Stimulated activated CD8-positive, alpha-beta memory T cell treated with anti-CD3 and anti-CD28 coated beads, Interleukin-4, amount 100 ng/mL, for 48 hours (primary cell): ENCODE measurements at regions not wholly inside any gene's neighbourhood (a gene's known extent, or its start where the extent isn't known, plus 50 kb on each side); places are given as distances from the start of the nearest gene placed in this dataset.
"Not testable (repeated sequence)": the region's sequence is repeated elsewhere in the genome, so short reads cannot be mapped to it uniquely, and the experiment has no call there.

Experiments used
- DNase-seq: peaks from one replicate; pipeline ENCODE4 v3.0.0-alpha.2; 2020

DNA sequence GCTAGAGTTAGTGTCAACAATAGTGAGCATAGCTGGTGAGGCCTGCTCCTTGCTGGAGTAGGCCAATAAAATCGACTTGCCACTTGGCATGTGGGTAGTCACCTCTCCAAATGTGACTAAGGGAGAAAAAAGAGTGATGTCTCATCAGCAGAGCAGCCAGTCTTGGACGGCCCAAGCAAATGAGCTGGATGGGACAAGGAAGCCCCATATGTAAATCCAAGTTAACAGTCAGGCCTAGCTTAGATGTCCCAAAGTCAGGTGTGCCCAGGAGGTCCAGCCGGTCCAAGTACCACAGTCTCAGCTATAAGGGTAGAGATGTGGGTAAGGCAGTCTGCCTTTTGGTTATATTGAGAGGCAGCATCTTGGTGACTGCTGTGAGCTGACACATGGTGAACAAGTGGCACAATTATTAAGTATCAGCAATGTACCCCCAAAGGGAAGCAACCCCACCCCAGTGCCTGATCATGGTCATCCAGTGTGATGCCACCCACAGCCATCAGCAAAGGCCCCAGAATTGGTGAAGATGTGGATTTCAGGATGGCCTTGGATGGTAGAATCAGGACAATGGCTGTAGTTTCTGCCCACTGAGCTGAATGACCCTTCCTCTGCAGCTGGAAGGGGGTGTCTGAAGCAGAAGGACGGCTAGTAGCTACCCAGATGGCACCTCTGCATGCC, 83.4 kb downstream of the TNFRSF13B start:
- no peak for DNase-seq

DNA sequence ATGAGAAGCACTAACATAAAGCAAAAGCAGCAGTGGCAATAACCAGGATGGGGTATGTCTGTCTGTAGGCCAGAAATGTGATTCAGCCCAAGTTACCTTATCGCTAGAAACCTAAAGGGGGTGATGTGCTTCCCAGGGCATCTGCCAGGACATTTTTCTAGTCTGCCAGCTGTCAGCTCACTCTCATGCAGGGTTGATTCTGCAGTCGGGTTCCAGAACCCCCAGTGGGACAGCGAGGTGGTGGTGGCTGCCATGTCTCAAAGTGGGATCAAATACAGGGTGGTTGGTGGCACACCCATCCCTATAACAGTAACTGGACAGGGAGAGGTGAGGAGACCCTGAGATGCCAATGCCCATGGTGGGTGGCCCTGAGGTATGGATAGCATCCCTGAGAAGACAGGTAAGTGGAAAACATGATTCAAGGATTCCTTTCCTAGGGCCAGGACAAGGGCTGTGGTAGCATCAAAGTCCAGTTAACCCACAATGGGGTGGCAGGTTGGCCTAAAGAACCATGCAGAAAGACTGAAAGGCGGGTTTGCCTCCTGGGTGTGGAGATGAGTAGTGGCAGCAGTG, 84.3 kb downstream of the TNFRSF13B start:
- DNase-seq = no peak

DNA sequence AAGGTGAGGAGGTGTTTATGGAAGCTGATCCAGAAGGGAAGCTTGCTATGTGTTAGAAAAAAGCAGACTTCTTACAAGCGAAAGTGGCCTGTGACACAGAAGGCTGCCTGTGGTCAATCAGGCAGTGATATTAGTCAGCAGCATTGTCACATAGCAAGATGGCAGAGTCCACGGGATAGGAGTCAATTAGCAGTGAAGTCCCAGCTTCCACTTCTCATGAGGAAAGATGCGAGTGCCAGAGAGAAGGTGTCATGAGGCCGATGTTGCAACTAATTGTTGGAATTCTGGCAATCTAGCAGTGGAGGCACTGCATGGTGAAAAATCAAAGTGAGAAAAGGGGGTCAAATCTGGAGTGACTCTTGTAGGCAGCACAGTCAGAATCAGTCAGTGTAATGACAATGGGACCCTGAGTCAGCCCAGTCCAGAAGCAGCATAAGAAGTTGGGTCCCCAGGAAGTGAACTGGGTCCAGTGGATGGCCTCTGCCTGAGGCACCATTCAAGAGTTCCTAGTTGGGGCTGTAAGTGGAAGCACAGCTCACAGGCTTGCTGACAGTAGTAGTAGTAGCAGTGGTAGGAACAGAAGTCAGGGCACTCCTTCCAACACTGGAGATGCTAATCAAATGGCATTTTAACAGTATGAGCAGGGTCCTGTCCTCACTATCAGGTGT, 85.1 kb downstream of the TNFRSF13B start:
- no peak for DNase-seq

DNA sequence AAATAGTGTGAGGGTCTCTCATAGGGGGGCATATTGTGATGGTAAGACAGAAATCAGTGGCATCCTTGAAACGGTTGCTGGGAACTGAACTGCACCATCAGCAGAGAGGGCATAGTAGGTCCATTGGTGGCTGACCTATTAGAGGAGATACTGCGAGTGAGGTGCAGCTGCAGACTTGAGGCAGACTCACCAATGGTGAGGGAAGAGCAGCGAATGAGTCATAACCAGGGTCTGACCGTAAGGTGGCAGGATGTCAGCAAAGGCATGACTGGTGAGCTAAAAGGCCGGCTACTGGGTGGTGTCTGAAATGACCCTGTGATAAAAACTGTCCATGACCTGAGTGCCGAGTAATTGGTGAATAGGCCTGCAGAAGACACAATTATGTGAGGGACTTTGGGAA, 86.7 kb downstream of the TNFRSF13B start:
- not testable (repeated sequence) for DNase-seq

DNA sequence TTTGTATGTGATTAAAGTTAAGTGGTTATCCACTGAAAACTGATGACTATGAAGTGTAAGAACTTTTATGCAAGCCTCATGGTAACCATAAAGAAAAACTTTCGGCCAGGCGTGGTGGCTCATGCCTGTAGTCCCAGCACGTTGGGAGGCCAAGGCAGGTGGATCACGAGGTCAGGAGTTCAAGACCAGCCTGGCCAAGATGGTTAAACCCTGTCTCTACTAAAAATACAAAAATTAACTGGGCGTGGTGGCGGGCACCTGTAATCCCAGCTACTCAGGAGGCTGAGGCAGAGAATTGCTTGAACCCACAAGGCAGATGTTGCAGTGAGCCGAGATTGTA, 89.0 kb downstream of the TNFRSF13B start:
- not testable (repeated sequence) for DNase-seq

DNA sequence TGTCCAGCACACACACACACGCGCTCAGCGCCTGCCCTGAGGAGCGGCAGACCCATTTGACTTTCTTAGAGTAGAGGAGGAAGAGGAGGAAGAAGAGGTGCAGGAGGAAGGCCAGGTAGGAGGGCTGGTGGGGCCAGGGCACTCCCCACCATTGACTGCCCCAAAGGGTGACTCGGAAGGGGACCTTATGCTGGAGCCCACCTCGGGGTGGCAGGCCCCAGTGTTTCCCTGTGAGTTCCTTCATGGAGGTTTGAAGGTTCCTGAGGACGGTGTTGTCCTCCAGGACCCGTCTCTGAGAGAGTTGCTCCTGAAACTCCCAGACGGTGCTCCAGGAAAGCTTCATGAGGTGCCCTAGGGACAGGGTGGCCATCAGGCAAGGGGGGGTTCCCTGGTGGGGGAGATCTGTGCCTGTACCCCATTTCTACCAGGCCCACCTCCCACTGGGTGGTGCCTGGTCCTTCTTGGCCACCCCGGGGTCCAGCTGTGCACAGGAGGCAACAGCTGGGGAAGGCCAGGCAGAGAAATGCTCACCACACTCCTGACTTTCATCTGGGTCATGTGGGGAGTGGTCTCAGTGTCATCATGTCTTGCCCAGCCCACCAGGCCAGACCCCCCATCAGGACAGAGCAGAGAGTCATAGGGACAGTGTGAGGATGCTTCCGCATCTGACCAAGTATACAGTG, 89.5 kb downstream of the TNFRSF13B start:
- no peak for DNase-seq

DNA sequence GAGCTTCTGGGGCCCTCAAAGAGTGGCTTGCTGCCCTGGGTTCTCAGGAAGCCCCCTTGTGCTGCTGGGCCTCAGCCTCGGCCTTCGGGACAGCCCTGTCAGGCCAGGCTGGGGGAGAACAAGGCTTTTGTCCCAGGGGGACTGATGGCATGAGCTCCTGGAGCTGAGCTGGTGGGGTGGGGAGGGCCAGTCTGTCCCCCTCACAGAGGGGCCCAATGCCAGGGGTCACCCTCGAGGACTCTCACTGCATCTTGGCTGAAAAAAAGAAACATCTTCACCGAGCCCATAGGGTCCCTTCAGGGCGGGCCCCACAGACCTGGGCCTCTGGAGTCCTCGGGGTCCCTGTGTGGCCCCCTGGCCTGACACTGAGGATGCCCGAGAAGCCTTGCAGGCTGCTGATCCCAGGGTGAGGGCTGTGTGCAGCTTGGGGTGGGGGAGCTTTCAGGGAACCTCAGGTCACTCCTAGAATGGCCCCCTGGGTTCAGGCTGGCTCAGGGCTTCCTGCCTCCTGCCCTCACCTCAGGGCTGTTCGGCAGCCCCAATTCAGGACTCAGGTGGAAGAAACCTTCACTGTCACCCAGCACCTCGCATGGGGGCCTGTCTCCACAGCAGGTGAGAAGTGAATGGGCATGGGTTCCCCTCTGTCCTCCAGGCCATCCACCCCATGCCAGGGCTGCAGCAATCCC, 90.5 kb downstream of the TNFRSF13B start:
- DNase-seq = no peak

DNA sequence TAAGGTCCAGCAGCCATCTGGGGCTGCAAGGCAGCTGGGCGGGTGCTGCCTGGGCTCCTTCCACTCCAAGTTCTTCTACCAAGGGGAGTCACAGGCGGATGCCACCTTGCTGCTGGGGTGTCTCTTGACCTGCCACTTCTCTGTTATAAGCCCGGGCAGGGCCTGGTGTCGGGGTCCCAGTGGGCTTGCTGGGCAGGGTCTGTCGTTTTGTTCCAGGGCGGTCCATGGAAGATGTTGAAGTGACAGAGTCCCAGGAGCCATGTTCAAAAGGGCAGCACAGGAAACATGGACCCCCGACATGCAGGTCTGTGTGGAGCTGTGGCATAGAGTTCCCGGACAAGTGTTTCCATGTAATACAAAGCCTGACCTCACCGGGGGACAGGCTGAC, 91.1 kb downstream of the TNFRSF13B start:
- DNase-seq = no peak

DNA sequence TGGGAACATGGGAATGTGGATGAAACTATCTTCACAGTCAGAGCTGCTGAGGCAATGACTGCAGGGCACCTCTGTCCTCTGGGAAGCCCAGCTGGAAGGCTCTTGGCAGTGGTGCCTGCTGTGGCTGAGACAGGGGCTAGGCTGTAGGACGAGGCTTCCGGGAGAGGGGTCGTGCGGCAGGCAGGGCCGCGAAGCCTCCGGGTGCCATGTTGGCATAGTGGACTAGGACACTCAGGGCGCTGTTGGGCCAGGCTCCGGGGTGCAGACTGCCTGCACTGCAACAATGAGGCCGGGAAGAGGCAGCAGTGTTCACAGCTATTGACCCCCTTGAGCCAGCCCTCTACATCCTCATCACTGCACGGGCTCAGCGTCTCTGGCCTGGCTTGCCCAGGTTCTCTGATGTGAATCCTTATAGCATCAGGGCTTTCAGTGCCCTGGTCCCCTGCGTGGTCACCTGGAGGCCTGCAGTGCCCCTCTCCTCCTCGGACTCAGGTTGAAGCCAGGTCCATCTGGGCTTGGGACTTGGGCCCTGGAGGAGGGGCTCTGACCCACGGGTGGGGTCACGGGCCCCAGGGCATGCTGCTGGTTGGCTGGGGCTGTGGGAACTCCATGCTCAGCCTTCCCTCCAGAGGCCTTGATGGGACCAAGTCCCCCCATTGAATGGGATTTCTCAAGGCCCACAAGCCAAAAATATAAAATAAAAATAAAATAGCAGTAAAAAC, 91.6 kb downstream of the TNFRSF13B start:
- no peak for DNase-seq

DNA sequence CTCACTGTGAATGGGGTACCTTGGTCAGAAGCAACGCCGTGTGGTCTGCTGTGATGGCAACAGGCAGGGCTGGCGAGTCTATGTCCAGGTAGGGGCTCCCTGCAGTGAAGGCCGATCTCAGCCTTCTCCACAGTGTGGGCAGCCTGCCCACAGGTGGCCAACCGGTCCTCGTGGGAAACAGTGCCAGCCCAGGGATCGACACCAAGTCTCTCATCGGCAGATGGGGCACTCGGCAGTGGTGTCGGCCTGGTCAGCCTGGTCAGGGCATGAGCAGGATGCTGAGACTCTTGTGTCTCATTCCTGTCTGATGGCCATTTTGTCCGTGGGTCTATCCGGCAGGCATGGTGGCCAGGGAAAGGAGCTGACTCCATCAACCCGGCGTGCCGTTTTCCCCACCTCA, 92.2 kb downstream of the TNFRSF13B start:
- no peak for DNase-seq

DNA sequence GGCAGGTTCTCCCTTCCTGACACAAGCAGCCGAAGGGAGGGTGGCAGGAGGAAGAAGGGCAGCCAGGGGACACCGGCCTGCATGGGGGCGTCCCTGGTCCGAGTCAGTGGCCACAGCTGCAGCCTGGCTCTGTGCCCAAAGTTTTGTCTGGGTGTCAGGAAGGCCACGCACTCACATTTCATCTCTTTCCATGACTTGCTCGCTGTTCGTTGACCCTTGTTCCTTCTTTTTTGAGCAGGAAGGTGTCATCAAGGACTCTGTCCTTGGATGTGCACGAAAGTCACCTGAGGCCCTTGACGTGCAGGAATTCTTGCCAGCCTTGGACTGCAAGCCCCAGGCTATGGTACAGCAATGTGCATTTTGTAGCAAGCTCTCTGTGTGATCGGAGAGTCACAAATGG, 93.3 kb downstream of the TNFRSF13B start:
- DNase-seq = no peak

DNA sequence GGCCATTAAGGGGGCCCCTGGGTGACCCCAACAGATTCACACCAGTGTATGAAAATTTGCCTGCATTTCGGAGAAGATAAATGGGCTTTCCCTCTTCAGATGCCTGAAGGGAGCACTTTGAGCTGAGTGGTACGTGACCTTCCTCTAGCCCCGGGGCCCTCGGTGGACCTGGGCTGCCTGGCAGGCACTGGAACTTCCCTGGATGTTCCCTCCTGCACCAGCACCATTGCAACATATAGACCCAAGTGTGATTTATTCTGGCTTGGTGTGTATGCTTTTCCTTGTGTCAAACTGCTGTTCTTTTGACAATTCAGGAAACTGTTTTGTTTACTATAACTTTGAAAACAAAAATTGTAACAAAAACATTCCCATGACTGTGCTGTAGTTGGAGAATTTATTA, 93.8 kb downstream of the TNFRSF13B start:
- DNase-seq = no peak

DNA sequence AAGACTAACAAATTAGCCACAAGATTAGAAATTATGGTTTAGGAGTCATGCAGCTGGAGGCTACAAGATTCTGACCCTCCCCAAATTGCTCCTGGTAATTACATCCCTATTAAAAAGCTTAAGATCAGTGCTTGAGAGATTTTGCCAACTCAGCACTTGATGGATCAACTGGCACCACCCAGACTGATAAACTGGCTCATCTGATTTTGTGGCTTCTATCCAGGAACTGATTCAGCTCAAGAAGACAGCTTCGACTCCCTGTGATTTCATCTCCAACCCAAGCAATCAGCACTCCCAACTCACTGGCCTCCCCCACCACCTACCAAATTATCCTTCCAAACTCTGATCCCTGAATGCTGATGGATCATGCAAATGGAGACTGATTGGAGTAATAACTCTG, 94.8 kb downstream of the TNFRSF13B start:
- no peak for DNase-seq

DNA sequence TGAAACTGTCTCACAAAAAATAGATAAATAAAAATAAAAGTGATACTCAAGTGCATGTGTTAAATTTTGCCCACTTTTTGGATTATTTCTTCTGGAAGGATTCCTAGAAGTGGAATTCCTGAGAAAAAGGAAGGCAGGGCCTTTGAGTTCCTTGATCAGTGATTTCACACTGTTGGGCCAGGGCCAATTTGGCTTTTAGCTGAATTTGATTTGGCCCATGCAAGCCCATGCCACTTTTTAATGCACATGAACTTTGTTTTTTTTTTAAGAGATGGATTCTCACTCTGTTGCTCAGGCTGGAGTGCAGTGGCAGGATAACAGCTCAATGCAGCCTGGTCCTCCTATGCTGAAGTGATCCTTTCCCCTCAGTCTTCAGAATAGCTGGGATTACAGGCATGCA, 96.3 kb downstream of the TNFRSF13B start:
- DNase-seq = no peak

DNA sequence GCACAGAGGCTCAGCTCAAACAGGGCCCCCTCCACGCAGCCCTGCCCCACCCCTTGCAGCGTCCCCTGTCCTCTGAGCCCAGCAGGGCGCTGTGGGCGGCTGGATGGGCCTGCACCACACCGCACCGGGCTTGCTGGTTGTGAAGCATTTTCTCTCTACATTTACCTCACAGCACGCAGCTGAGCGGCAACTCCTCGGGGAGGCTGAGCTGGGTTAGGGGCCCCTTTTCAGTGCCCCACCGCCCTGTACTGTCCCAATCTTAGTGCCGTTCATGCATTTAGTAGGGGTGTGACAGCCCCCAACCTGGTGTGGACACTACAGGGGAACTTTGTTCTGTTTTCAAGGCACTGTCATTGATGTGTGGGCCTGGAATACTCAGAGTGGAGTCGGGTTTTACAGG, 97.7 kb downstream of the TNFRSF13B start:
- not testable (repeated sequence) for DNase-seq

DNA sequence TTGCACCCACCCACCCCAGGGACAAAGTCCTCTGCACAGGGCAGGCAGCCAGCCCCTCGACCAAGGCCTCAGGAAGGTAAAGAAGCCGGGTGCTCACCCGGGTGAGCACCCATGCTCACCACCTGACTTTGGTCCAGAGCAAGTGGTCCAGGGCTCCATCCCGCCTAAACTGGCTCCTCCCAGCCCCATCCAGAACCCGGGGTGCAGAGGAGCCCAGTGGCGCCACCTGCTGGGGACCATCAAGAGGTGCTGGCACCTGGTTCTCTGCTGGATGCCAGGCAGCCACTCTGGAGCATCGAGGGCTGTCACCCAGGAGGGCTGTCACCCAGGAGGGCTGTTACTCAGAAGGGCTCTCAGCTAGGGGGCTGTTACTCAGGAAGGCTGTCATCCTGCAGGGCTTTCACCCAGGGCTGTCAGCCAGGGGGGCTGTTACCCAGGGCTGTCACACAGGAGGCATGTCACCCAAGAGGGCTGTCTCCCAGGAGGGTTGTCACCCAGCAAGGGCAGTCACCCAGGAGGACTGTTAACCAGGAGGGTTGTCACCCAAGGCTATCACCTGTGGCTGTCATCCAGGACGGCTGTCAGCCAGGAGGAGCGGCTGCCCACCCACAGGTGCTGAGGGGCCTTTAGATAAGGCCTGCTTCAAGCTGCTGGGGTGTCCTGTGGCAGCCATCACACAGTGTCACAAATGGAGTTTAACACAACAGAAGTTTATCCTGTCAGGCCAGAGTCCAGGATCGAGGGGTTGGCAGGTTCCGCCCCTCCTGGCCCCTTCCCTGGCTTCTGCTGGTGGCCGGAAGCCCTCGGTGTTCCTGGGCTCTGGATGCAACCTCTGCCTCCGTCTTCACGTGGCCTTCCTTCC, 98.5 kb downstream of the TNFRSF13B start:
- DNase-seq = peak; percentile 77

DNA sequence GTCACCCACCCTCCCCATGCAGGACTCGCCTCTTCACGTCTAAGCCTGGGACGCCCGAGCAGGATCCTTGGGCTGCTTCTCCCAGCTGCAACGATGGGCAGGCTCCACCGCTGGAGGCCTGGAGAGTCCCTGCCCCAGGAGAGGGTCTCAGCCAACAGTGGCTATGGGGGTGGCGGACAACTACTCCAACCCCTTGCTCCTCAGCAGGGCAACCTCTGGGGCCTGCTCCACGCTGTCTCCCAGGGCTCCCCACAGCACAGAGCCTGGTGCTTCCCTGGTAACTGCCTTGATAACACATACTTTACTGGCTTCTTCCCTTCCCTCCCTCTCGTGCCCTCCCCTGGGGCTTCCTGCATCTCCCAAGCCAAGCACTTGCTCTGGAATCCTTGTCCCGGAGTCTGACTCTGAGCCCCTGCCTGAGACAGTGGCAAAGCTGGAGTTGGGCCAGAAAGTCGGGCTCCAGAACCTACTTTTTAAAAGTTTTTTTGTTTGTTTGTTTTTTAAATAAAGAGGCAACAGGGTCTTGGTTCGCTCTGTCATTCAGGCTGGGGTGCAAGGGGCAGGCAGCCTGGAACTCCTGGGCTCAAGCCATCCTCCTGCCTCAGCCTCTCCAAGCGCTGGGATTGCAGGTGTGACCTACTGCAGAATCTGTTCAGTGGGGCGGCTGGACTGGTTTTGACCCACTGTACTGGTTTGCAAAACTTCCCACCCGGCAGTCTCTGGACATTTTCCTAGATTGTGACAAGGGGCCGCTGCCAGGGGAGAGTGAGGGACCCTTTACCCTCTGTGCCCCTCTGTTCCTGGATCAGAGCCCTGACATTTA, 99.4 kb downstream of the TNFRSF13B start:
- no peak for DNase-seq

DNA sequence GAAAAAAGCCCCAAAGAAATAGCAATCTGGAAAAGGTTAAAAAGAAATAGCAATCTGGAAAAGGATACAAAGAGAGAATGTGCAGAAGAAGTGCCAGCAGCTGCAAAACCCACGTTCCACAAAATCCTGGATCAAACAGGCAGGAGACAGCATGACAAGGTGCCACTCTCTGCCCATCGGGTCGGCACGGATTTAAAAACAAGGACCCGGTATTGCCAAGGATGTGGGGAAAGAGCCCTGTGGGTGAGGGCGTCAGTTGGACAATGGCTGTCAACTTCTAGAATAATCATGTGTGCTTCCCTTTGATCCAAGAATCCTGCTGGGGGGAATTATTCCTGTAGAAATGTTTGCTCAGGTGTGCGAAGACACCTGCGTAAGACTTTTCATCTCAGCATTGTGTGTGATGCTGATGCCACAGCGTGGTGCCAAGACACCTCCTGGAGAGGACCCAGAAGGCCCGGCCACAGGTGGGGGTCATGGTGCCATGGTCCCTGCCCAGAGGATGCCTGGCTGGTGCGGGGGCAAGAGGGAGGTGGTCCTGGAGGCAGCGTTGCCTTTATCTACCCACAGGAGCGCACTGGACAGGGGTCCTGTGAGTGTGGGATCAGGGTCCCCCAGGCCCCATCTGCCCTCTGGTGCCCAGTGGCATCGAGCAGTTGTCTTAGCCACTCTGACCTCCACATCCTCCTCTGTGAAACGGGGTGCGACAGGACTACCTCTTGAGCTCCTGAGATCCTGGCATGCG, 100.3 kb downstream of the TNFRSF13B start:
- DNase-seq = not testable (repeated sequence)

DNA sequence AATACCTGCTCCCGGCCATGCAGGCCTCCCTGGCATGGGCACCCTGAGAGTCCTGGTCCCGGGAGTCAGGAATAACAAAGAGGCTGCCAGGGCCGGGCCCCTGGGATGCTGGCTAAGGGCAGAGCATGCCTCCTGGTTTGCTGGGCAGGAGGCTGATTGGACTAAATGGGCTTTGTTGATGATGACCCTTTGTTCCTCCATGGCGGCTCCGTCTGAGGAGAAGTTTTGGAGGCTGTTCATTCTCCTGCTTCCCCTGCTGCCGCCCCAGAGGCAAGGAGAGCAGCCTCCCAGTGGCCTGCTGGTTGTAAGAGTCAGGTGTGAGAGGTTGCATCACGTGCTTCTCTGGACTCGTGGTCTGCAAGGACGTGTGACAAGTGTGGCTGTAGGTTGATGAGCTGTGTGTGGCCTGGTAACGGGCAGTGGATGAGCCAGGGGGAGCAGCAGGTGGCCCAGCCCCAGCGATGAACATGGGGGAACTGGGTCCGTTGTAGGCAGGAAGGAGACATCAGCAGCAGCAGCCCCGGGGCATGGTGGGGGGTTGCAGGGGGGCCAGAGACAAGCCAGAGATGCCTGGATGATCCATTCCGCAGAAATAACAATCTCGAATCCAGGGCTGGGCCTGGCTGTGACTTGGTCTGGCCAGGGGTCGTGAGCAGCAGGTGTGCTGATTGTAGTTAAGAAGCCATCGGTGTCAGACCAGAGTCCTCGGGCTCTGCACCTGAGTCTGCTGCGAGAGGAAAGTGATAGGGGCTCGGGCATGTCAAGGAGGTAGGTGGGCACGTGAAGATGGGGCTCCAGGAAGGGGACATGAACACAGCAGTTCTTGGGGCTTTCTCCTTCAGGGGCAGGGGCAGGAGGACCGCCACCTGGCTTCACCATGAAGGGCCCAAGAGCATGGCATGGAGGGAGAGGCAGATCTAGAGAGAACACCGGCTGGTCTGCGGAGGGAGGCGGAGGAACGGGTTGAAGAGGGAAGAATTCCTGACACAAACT, 101.4 kb downstream of the TNFRSF13B start:
- no peak for DNase-seq
